Astrocyte of the cerebellum (primary cell): ENCODE measurements at regions not wholly inside any gene's neighbourhood (a gene's known extent, or its start where the extent isn't known, plus 50 kb on each side); places are given as distances from the start of the nearest gene placed in this dataset.

ENCODE experiments used
- DNase-seq: peaks from one replicate; pipeline ENCODE4 v3.0.0-alpha.2; 2011; ENCODE audit warnings: low read depth
- H3K4me3 ChIP-seq: 2 replicates; pipeline ENCODE4 v1.5.1; 2011; ENCODE audit warnings: mild to moderate bottlenecking, low read depth, low read length, moderate library complexity
- in situ Hi-C: cut with HindIII; loops from 2 replicates; pipeline ENCODE4 v1.10.0; 2017; ENCODE audit warnings: low sequenced_read_pairs
- TF ChIP-seq, protein P1 (sequence below): IDR thresholded peaks from 2 replicates; pipeline ENCODE4 v1.5.1; 2012; ENCODE audit warnings: low read length, low read depth, moderate library complexity, mild to moderate bottlenecking; ENCODE audit errors: missing control alignments

DNA sequence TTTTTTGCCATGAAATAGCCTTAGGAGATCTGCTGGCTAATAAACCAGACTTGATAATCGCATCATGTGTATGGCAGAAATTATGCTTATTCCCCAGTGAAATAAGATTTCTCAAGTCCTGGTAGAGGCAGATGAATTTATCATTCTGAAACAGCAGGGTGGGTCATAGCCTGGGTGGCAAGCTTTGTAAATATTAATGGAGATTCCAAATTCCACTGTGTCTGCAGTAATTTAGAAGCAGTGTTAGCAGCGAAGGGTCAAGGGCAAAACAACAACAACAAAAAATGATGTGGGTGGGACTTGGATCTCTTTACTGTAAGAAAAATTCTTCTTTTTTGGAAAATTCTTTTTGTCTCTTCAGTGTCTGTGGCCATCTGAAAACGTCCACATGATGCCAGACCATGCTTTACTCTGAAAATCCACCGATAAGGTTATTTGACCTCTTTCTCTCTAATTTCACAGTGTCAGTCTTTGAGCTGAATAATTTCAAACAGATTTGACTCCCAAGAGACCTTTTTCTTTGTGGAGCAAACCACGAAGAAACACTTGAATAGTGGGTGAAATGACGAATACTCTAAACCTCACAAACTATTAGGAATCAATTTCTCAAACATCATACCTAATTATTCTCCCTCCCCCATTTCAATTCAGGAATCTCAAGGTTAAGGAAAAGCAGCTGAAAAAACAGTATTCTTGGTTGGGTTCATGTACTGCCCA lies 106.0 kb upstream of the RPS23 start:
- no peak overlapping the region for H3K4me3 ChIP-seq
- TF ChIP-seq, protein P1, sequence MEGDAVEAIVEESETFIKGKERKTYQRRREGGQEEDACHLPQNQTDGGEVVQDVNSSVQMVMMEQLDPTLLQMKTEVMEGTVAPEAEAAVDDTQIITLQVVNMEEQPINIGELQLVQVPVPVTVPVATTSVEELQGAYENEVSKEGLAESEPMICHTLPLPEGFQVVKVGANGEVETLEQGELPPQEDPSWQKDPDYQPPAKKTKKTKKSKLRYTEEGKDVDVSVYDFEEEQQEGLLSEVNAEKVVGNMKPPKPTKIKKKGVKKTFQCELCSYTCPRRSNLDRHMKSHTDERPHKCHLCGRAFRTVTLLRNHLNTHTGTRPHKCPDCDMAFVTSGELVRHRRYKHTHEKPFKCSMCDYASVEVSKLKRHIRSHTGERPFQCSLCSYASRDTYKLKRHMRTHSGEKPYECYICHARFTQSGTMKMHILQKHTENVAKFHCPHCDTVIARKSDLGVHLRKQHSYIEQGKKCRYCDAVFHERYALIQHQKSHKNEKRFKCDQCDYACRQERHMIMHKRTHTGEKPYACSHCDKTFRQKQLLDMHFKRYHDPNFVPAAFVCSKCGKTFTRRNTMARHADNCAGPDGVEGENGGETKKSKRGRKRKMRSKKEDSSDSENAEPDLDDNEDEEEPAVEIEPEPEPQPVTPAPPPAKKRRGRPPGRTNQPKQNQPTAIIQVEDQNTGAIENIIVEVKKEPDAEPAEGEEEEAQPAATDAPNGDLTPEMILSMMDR = no peak
- peak; percentile 77 for DNase-seq
- in situ Hi-C loops = no loop called here

DNA sequence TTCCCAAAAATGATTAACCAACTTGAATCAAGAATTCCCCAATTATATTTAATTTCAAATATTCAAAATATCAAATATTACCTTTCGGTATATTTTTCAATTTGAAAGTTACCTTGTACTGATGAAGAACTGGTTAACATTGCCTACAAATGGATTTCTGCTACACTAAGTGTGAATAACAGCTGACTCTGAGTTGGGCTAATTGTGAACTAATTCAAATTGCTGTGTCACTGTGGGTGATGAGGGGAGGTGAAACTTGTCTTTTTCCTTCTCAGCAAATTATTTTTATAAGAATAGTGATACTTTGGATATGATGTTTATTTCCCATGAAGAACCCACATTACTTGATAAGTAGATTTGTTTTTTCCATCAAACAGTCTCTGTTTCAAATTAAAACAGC lies 103.4 kb upstream of the RPS23 start:
- in situ Hi-C loops = no loop called here
- TF ChIP-seq, protein P1 = no peak

DNA sequence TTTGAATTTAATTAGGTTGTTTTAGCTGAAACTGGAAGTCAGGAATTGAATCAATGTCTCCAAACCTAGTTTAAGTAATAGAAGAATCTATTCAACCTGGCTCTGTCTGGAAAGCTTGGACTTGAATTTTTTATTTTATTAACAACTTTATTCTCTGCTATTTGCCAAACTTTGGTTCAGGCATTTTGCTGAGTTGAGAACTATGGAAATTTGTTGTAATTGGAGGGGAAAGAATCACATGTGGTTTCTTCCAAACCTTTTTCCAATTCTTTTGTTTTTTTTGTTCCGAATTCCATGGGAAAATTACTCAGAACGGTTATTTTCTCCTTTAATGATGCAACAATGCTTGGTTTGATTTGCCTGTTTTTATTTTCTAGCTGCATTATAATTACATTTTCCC lies 98.2 kb upstream of the RPS23 start:
- TF ChIP-seq, protein P1 = no peak
- H3K4me3 ChIP-seq = no peak overlapping the region
- in situ Hi-C loops = no loop called here
- no peak for DNase-seq

More for the DNA sequence above, 103.4 kb upstream of the RPS23 start:
- DNase-seq = no peak
- H3K4me3 ChIP-seq = no peak overlapping the region

DNA sequence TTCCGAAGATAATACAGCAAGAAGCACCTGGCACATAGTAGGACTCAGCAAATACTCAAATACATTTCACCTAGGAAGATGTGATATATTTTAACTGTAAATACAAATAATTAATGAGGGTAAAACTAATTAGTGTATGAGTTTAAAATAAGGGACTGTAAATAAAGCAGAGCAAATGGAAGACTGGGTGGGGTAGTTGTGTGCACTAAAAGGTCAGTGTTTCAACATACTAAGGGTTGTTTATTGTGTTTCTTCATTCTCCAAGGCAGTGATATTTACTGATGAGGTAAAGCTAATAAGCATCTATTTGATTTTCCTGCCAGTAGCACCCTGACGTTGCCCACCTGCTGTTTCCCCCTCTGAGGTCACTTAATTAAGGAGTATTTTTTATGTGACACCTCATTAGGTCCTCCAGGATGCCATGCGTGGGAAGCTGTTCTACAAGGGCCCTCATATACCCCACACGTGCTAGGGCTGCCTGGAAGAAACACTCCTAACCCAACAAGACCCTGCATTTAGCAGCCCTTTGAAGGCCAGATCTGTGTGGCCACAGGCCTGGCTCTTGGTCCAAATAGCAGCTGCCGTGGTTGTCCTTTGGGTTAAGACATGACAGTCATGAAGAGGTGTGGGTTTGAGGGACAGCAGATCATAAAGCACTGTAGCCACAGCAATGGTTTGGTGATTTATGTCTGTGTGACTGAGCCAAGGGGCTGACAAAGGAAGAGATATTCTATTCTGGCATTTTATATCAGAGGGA lies 97.5 kb upstream of the RPS23 start:
- no peak overlapping the region for H3K4me3 ChIP-seq
- DNase-seq = no peak
- TF ChIP-seq, protein P1 = no peak
- in situ Hi-C loops = no loop called here

DNA sequence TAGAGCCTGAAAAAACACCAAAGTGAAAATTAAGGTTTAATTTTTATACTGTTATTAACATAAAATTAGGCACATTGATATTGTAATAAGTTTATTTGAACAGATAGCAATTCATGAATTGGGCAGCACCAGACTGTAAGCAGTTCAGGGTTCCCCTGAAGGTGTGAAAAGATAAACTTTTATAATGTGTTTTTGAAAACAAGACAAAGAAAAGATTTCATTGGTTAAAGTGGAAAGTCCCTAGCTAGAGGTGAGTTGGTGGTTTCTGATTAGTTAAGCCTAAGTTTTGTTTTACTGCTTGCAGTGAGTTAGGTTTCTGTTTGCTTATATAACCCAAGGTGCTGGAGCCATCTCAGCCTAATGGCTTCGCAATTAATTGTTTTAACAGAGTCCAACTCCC lies 96.5 kb upstream of the RPS23 start:
- in situ Hi-C loops = loop anchor here (25.0 kb wide), 1 partner anchor 263 kb away; no protein-coding TSS in a partner anchor
- H3K4me3 ChIP-seq = no peak overlapping the region
- TF ChIP-seq, protein P1 = no peak
- no peak for DNase-seq

DNA sequence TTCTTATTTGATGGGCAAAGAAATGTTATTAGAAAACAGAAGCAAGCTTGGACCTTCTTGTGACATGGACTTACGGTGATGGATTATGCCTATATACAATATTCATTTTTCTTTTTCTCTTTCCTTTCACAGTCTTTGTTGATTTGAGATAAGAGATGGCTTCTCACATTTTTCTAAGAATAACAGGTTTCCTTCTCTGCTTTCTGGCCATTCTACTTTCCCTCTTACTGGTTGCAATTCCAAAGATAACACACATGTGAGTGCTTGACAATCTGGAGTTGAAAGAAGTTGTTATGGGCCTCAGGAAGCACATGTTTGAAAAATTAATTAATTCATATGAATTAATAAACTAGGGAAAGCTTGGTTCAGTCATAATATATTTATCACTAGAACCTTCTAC lies 89.8 kb upstream of the RPS23 start:
- no peak overlapping the region for H3K4me3 ChIP-seq
- no peak for DNase-seq
- in situ Hi-C loops = loop anchor here (25.0 kb wide), 1 partner anchor 269 kb away; no protein-coding TSS in a partner anchor
- TF ChIP-seq, protein P1 = no peak
